HepG2 (cell line): ENCODE measurements at regions not wholly inside any gene's neighbourhood (a gene's known extent, or its start where the extent isn't known, plus 50 kb on each side); places are given as distances from the start of the nearest gene placed in this dataset.

Experiments used
- ARHGAP35 ChIP-seq: sonication (generic); formaldehyde crosslinking; IDR thresholded peaks from 2 replicates; pipeline ENCODE4 v1.9.0; 2022; ENCODE audit warnings: mild to moderate bottlenecking, inconsistent platforms, moderate library complexity, missing genetic modification reagents, borderline replicate concordance
- ATF2 ChIP-seq: sonication (generic); formaldehyde crosslinking; IDR thresholded peaks from 2 replicates; pipeline ENCODE4 v1.4.0; 2020; ENCODE audit warnings: missing genetic modification reagents
- CTCF ChIP-seq: sonication (generic); formaldehyde crosslinking; IDR thresholded peaks from 2 replicates; pipeline ENCODE4 v1.5.0; 2020; ENCODE audit warnings: mild to moderate bottlenecking, missing genetic modification reagents, moderate library complexity
- EP300 ChIP-seq, 3 experiments: sonication (generic) in 1 of 3; formaldehyde crosslinking in 1 of 3; IDR thresholded peaks; 2 replicates each; pipeline versions ENCODE4 v1.5.1 to v1.6.1; 2011 to 2020; ENCODE audit warnings: low read depth in 2 of 3, low read length in 2 of 3, borderline replicate concordance in 1 of 3, improper control_type of control experiment in 1 of 3, mild to moderate bottlenecking in 1 of 3, missing genetic modification reagents in 1 of 3, moderate library complexity in 1 of 3
- FOSL1 ChIP-seq: sonication (generic); formaldehyde crosslinking; IDR thresholded peaks from 2 replicates; pipeline ENCODE4 v1.9.0; 2021; ENCODE audit warnings: missing genetic modification reagents, borderline replicate concordance
- IKZF5 ChIP-seq: IDR thresholded peaks from 2 replicates; pipeline ENCODE4 v1.6.1; 2018; ENCODE audit warnings: missing genetic modification reagents, mild to moderate bottlenecking, missing compliant biosample characterization
- JUN ChIP-seq: sonication (generic); formaldehyde crosslinking; IDR thresholded peaks from 2 replicates; pipeline ENCODE4 v1.4.0; 2020; ENCODE audit warnings: mild to moderate bottlenecking, missing genetic modification reagents
- NFRKB ChIP-seq: fragments of 450-650 bp; IDR thresholded peaks from 2 replicates; pipeline ENCODE4 v1.6.1; 2017
- POLR2A ChIP-seq, 2 experiments: IDR thresholded peaks; 2 replicates each; pipeline ENCODE4 v1.6.1; 2011; ENCODE audit warnings: low read depth in 2 of 2, low read length in 2 of 2, mild to moderate bottlenecking in 1 of 2, moderate library complexity in 1 of 2; ENCODE audit not compliant: insufficient read depth in 1 of 2
- ZFP1 ChIP-seq: IDR thresholded peaks from 2 replicates; pipeline ENCODE4 v1.6.1; 2016
- ZNF362 ChIP-seq: sonication (generic); formaldehyde crosslinking; IDR thresholded peaks from 2 replicates; pipeline ENCODE4 v1.4.0; 2020; ENCODE audit warnings: missing genetic modification reagents, mild to moderate bottlenecking, borderline replicate concordance
- ZNF576 ChIP-seq: sonication (generic); formaldehyde crosslinking; IDR thresholded peaks from 2 replicates; pipeline ENCODE4 v1.4.0; 2020; ENCODE audit warnings: mild to moderate bottlenecking, missing genetic modification reagents
- ZNF761 ChIP-seq: sonication (generic); formaldehyde crosslinking; conservative IDR thresholded peaks from 2 replicates; pipeline ENCODE4 v1.4.0; 2020; ENCODE audit warnings: mild to moderate bottlenecking, missing genetic modification reagents

- TF ChIP-seq FOSL1 (CRISPR knock-in tag) (no peak), ZFP1 (CRISPR knock-in tag) (no peak), POLR2A (IDR thresholded peaks at IDR 0.05; ENCODE audit: insufficient read depth in 1 of 2, low read depth in 2 of 2, low read length in 2 of 2) (no peak), JUN (CRISPR knock-in tag) (no peak), ZNF362 (no peak), CTCF (CRISPR knock-in tag) (no peak), EP300 (IDR thresholded peaks at IDR 0.05; ENCODE audit: low read depth in 2 of 2, low read length in 2 of 2) (no peak), EP300 (CRISPR knock-in tag; IDR thresholded peaks at IDR 0.05; ENCODE audit: borderline replicate concordance) (no peak), ATF2 (CRISPR knock-in tag) (no peak), ARHGAP35 (CRISPR knock-in tag) (no peak), NFRKB (no peak), ZNF761 (no peak), ZNF576 (CRISPR knock-in tag) (no peak), IKZF5 (CRISPR knock-in tag) (no peak)
Measured at GRCh38 chr4:81723019-81723884, 251.5 kb upstream of the RASGEF1B start.
